Lung (tissue), 11 donors: ENCODE measurements at regions not wholly inside any gene's neighbourhood (a gene's known extent, or its start where the extent isn't known, plus 50 kb on each side); places are given as distances from the start of the nearest gene placed in this dataset.

Experiments
- ATAC-seq: fragments of 200-7000 bp; cut with Tn5 transposase; one replicate; pipeline ENCODE4 v1.9.1; 2020; ENCODE audit warnings: moderate number of reproducible peaks; ENCODE audit not compliant: insufficient read depth, low FRiP score
- DNase-seq, 3 donors: peaks; one replicate each; pipeline ENCODE4 v3.0.0-alpha.2; 2013 to 2017
- H3K27ac ChIP-seq, 2 donors: one replicate each; pipeline ENCODE4 v1.5.1; 2013; ENCODE audit warnings: mild to moderate bottlenecking in 2 of 2, moderate library complexity in 2 of 2, control low read depth in 1 of 2, inconsistent platforms in 1 of 2, low read depth in 1 of 2, low read length in 1 of 2
- H3K27me3 ChIP-seq, 3 donors: one replicate each; pipeline ENCODE4 v1.5.1; 2013; ENCODE audit warnings: low read length in 2 of 3; ENCODE audit not compliant: control insufficient read depth in 3 of 3, insufficient read depth in 3 of 3
- H3K36me3 ChIP-seq, 4 donors: one replicate each; pipeline ENCODE4 v1.5.1; 2013; ENCODE audit warnings: low read length in 4 of 4, mild to moderate bottlenecking in 1 of 4, moderate library complexity in 1 of 4; ENCODE audit not compliant: control insufficient read depth in 4 of 4, insufficient read depth in 4 of 4
- H3K4me1 ChIP-seq, 5 donors: one replicate each; pipeline ENCODE4 v1.5.1; 2013; ENCODE audit warnings: low read length in 5 of 5, mild to moderate bottlenecking in 2 of 5, moderate library complexity in 1 of 5; ENCODE audit not compliant: control insufficient read depth in 5 of 5, insufficient read depth in 5 of 5
- H3K4me3 ChIP-seq: one replicate; pipeline ENCODE4 v1.5.1; 2013; ENCODE audit warnings: mild to moderate bottlenecking, control low read depth, moderate library complexity
- H3K9ac ChIP-seq, 2 donors: one replicate each; pipeline ENCODE4 v1.5.1; 2013; ENCODE audit warnings: low read length in 2 of 2, control low read depth in 1 of 2; ENCODE audit not compliant: insufficient read depth in 1 of 2
- H3K9me3 ChIP-seq, 4 donors: one replicate each; pipeline ENCODE4 v1.5.1; 2013; ENCODE audit warnings: low read length in 3 of 4, mild to moderate bottlenecking in 1 of 4, moderate library complexity in 1 of 4; ENCODE audit not compliant: control insufficient read depth in 4 of 4, insufficient read depth in 3 of 4
- WGBS, 2 donors: extraction: QIAGEN DNeasy Blood & Tissue Kit; methylation state at CpG; one replicate each; pipeline ENCODE4 v1.1.7; 2013; 5-methylcytosine and 5-hydroxymethylcytosine counted together
- TF ChIP-seq, protein P1 (sequence below): IDR thresholded peaks from 2 replicates; pipeline ENCODE4 v1.5.1; 2012; ENCODE audit warnings: mild to moderate bottlenecking; ENCODE audit errors: control extremely low read depth, extremely low read depth
- donor health status: control.
- donor health status: control.
- donor health status: Bipolar disorder and iron deficiency.
- donor health status: healthy.
- donor health status: DM: yes; HTN: yes; CAD: no.

DNA sequence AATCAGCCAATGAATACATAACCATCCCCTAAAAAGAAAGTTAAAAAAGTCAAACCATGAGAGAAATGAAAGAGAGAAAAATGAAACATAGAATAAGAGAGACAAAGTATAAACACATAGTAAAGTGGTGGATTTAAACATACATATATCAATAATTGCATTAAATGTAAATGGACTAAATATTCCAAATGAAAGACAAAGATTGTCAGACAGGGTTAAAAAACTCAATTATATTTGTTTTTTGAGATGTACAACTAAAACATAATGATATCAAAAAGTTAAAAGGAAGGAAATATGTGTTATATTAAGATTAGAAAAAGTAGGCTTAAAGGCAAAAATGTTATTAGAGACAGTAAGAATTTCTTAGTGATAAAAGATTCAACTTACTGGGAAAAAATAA is 83.8 kb upstream of the CELF4 start:
- no peak overlapping the region for H3K27ac ChIP-seq
- no peaks in the 10 kb centered on the region for H3K4me1 ChIP-seq
- DNase-seq (no peak), ATAC-seq (no peak)
- no peaks in the 10 kb centered on the region for H3K27me3 ChIP-seq
- peaks cover 0 to 7% (median 1%) of the 10 kb centered on the region in 4 donors for H3K9me3 ChIP-seq
- TF ChIP-seq, protein P1, sequence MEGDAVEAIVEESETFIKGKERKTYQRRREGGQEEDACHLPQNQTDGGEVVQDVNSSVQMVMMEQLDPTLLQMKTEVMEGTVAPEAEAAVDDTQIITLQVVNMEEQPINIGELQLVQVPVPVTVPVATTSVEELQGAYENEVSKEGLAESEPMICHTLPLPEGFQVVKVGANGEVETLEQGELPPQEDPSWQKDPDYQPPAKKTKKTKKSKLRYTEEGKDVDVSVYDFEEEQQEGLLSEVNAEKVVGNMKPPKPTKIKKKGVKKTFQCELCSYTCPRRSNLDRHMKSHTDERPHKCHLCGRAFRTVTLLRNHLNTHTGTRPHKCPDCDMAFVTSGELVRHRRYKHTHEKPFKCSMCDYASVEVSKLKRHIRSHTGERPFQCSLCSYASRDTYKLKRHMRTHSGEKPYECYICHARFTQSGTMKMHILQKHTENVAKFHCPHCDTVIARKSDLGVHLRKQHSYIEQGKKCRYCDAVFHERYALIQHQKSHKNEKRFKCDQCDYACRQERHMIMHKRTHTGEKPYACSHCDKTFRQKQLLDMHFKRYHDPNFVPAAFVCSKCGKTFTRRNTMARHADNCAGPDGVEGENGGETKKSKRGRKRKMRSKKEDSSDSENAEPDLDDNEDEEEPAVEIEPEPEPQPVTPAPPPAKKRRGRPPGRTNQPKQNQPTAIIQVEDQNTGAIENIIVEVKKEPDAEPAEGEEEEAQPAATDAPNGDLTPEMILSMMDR, result no peak
- no peak overlapping the region for H3K4me3 ChIP-seq
- H3K9ac ChIP-seq, result no peak overlapping the region
- H3K36me3 ChIP-seq, result no peaks in the 10 kb centered on the region

- DNase-seq, result no peak
- TF ChIP-seq, protein P1, result no peak
- 81 to 91% methylated on average over 2 of the region's 2 CpGs for WGBS, 2 donors
Observed at GRCh38 chr18:37641573-37641972, 76.0 kb upstream of the CELF4 start.

GRCh38 chr18:37640504-37640903 is 74.9 kb upstream of the CELF4 start:
- Histone ChIP-seq H3K27ac (no peak overlapping the region), H3K4me1 (no peaks in the 10 kb centered on the region), H3K9ac (no peak overlapping the region), H3K36me3 (no peaks in the 10 kb centered on the region), H3K27me3 (no peaks in the 10 kb centered on the region), H3K4me3 (no peak overlapping the region), H3K9me3 (peaks cover 0 to 5% (median 3%) of the 10 kb centered on the region in 4 donors)
- no peak for ATAC-seq
- no peak for DNase-seq
- TF ChIP-seq, protein P1, result no peak

More at GRCh38 chr18:37641573-37641972, 76.0 kb upstream of the CELF4 start:
- no peak for ATAC-seq
- H3K27me3 ChIP-seq, result no peaks in the 10 kb centered on the region
- no peaks in the 10 kb centered on the region for H3K36me3 ChIP-seq
- no peak overlapping the region for H3K4me3 ChIP-seq
- H3K9me3 ChIP-seq, result peaks cover 0 to 7% (median 4%) of the 10 kb centered on the region in 4 donors
- no peak overlapping the region for H3K9ac ChIP-seq
- H3K27ac ChIP-seq, result no peak overlapping the region
- H3K4me1 ChIP-seq, result no peaks in the 10 kb centered on the region

DNA sequence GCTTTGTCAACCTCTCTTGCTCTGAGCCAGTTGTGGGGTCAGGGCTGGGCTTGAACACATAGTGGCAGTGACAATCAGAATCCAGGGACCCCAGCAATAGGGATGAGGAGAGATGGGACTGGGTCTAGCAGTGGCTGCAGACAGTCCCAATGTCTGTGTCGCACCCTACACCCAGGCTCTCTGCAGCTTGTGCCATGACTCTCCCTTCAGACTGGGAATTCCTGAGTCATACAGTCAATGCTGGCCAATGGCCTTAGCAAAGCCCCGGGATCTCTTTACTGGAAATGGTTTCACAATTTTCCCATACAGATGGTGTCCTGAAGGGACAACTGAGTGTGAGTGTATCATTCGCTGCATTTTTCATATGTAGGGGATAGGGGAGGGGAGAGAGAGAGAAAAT is 74.2 kb upstream of the CELF4 start:
- TF ChIP-seq, protein P1, result no peak
- DNase-seq (no peak), ATAC-seq (no peak)
- no peaks in the 10 kb centered on the region for H3K4me1 ChIP-seq
- no peaks in the 10 kb centered on the region for H3K36me3 ChIP-seq
- peaks cover 0 to 5% (median 3%) of the 10 kb centered on the region in 4 donors for H3K9me3 ChIP-seq
- no peak overlapping the region for H3K4me3 ChIP-seq
- 81 to 91% methylated on average over 3 of the region's 3 CpGs for WGBS, 2 donors
- H3K27ac ChIP-seq, result no peak overlapping the region
- H3K9ac ChIP-seq, result no peak overlapping the region
- H3K27me3 ChIP-seq, result no peaks in the 10 kb centered on the region
